K562 (cell line): ENCODE measurements at regions not wholly inside any gene's neighbourhood (a gene's known extent, or its start where the extent isn't known, plus 50 kb on each side); places are given as distances from the start of the nearest gene placed in this dataset.

Source experiments
- ATAC-seq: fragments of 200-7000 bp; cut with Tn5 transposase; 3 replicates; pipeline ENCODE4 v1.9.1; 2020; ENCODE audit warnings: moderate library complexity
- BruUV-seq: library from RNA; stranded (reverse); fragments of 400-500 nt; replicated peaks from 2 replicates; lab custom pipeline; 2021; lab: Mats Ljungman, UMichigan
- CTCF ChIA-PET: fragments of 300-600 bp; formaldehyde crosslinking; extraction: SDS; loops from one replicate; lab custom pipeline; 2021; ENCODE audit warnings: low intra/inter-chr PET ratio; lab: Yijun Ruan, JAX
- POLR2A ChIA-PET: fragments of 300-600, 350-650 bp; sonication (Branson Sonifier 250); formaldehyde crosslinking; extraction: SDS; loops from one replicate; lab custom pipeline; 2021; ENCODE audit warnings: antibody characterized with exemption, inconsistent platforms; lab: Yijun Ruan, JAX
- DNase-seq, 4 experiments: peaks; one replicate each; pipeline versions ENCODE4 v3.0.0 to v3.0.0-alpha.2; 2011 to 2018; ENCODE audit warnings: low spot score in 3 of 4, mixed read lengths in 3 of 4; ENCODE audit errors: extremely low read depth in 1 of 4
- FAIRE-seq: peaks from 2 replicates; lab custom pipeline; 2011; peaks lifted over from hg19 to GRCh38; lab: Jason Lieb, UNC
- H2AFZ ChIP-seq: 2 replicates; pipeline ENCODE4 v1.6.0; 2011; ENCODE audit warnings: low read depth, low read length, control low read depth, inconsistent platforms
- H3K27ac ChIP-seq: fragments of 200-600 bp; 3 replicates; pipeline ENCODE4 v1.8.0; 2011; ENCODE audit warnings: low read depth, mild to moderate bottlenecking, control low read depth, inconsistent platforms, low read length, moderate library complexity, mixed read lengths; ENCODE audit errors: extremely low read depth
- H3K27me3 ChIP-seq, 2 experiments: fragments of 300-600 bp in 1 of 2; 2 replicates in 1 of 2; 3 replicates in 1 of 2; pipeline versions ENCODE4 v1.6.0 to v1.8.0; 2011; ENCODE audit warnings: inconsistent platforms in 2 of 2, low read length in 2 of 2, mild to moderate bottlenecking in 1 of 2, mixed read lengths in 1 of 2, moderate library complexity in 1 of 2; ENCODE audit not compliant: control insufficient read depth in 2 of 2, insufficient read depth in 2 of 2
- H3K36me3 ChIP-seq: fragments of 300-600 bp; 3 replicates; pipeline ENCODE4 v1.8.0; 2011; ENCODE audit warnings: mild to moderate bottlenecking, low read length, inconsistent platforms; ENCODE audit not compliant: control insufficient read depth, insufficient read depth
- H3K4me1 ChIP-seq, 2 experiments: fragments of 200-600 bp in 1 of 2; replicated peaks in 1 of 2; 2 replicates in 1 of 2; 3 replicates in 1 of 2; pipeline versions ENCODE4 v1.5.1 to v1.8.0; 2011; ENCODE audit warnings: inconsistent platforms in 2 of 2, low read length in 2 of 2, mild to moderate bottlenecking in 1 of 2, mixed read lengths in 1 of 2, moderate library complexity in 1 of 2; ENCODE audit not compliant: control insufficient read depth in 2 of 2, insufficient read depth in 2 of 2
- H3K4me2 ChIP-seq: 2 replicates; pipeline ENCODE4 v1.6.1; 2011; ENCODE audit warnings: low read length, control low read depth, inconsistent platforms, mixed read lengths; ENCODE audit not compliant: insufficient read depth
- H3K4me3 ChIP-seq: fragments of 200-600 bp; sonication (generic), shearing (Covaris generic); 2 replicates; pipeline ENCODE4 v1.5.1; 2016; ENCODE audit warnings: control low read depth, inconsistent platforms
- H3K79me2 ChIP-seq: fragments of 200-600 bp; 3 replicates; pipeline ENCODE4 v1.8.0; 2011; ENCODE audit warnings: low read length, inconsistent platforms; ENCODE audit not compliant: control insufficient read depth, insufficient read depth
- H3K9ac ChIP-seq, 2 experiments: 2 replicates each; pipeline versions ENCODE4 v1.6.0 to v1.6.1; 2011; ENCODE audit warnings: low read depth in 2 of 2, low read length in 2 of 2, control low read depth in 1 of 2, inconsistent platforms in 1 of 2, mild to moderate bottlenecking in 1 of 2, mixed read lengths in 1 of 2; ENCODE audit not compliant: insufficient read depth in 1 of 2
- H3K9me1 ChIP-seq: one replicate; pipeline ENCODE4 v1.6.0; 2011; ENCODE audit warnings: inconsistent platforms, mild to moderate bottlenecking, low read length, moderate library complexity; ENCODE audit not compliant: control insufficient read depth, insufficient read depth
- H3K9me3 ChIP-seq: replicated peaks from 2 replicates; pipeline ENCODE4 v1.5.1; 2011; ENCODE audit warnings: low read depth, low read length, inconsistent platforms; ENCODE audit not compliant: control insufficient read depth, insufficient read depth
- H4K20me1 ChIP-seq: replicated peaks from 2 replicates; pipeline ENCODE4 v1.6.1; 2011; ENCODE audit warnings: low read length, inconsistent platforms, mixed read lengths; ENCODE audit not compliant: control insufficient read depth, insufficient read depth
- EP400 ChIP-seq: fragments of 450-650 bp; IDR thresholded peaks from 2 replicates; pipeline ENCODE4 v1.6.1; 2017; ENCODE audit warnings: antibody characterized with exemption, mild to moderate bottlenecking, moderate library complexity
- HLTF ChIP-seq: fragments of 450-650 bp; IDR thresholded peaks from 2 replicates; pipeline ENCODE4 v1.6.1; 2016
- NR2C2 ChIP-seq, 2 experiments: fragments of 200-800 bp in 1 of 2; sonication (Bioruptor generic) in 1 of 2; sonication (generic) in 1 of 2; formaldehyde crosslinking in 1 of 2; IDR thresholded peaks; 2 replicates each; pipeline versions ENCODE4 v1.6.1 to v1.8.0; 2016 to 2022; ENCODE audit warnings: mild to moderate bottlenecking in 1 of 2, missing compliant biosample characterization in 1 of 2, missing genetic modification characterization in 1 of 2, missing genetic modification reagents in 1 of 2
- SREBF2 ChIP-seq: sonication (generic); formaldehyde crosslinking; IDR thresholded peaks from 2 replicates; pipeline ENCODE4 v1.4.0; 2020; ENCODE audit warnings: mild to moderate bottlenecking, missing genetic modification reagents
- ZNF583 ChIP-seq: fragments of 250-450 bp; sonication (Bioruptor Pico); IDR thresholded peaks from 2 replicates; pipeline ENCODE4 v1.4.0; 2020
- WGBS: fragments of 100-300 bp; shearing (Covaris generic); methylation state at CpG from one replicate; pipeline ENCODE4 v1.1.6; 2016; ENCODE audit warnings: low coverage, mixed read lengths; ENCODE audit not compliant: insufficient coverage; ENCODE audit errors: missing lambda C conversion rate; 5-methylcytosine and 5-hydroxymethylcytosine counted together
- in situ Hi-C: fragments of 300-500 bp; cut with MboI; formaldehyde crosslinking; loops from 4 replicates; pipeline ENCODE4 v1.15.0; 2018; ENCODE audit warnings: inconsistent platforms, mixed read lengths
- intact Hi-C: fragments of 100-400 bp; cut with micrococcal nuclease; formaldehyde crosslinking; loops from 2 replicates; pipeline ENCODE4 v1.14.2; 2022
- TF ChIP-seq, protein P1 (sequence below): sonication (generic); formaldehyde crosslinking; IDR thresholded peaks from 2 replicates; pipeline ENCODE4 v1.8.1; 2022; ENCODE audit warnings: missing genetic modification reagents
- TF ChIP-seq, protein P2 (sequence below): fragments of 450-650 bp; IDR thresholded peaks from 2 replicates; pipeline ENCODE4 v1.6.1; 2016; ENCODE audit warnings: low read depth, mild to moderate bottlenecking, moderate library complexity

DNA sequence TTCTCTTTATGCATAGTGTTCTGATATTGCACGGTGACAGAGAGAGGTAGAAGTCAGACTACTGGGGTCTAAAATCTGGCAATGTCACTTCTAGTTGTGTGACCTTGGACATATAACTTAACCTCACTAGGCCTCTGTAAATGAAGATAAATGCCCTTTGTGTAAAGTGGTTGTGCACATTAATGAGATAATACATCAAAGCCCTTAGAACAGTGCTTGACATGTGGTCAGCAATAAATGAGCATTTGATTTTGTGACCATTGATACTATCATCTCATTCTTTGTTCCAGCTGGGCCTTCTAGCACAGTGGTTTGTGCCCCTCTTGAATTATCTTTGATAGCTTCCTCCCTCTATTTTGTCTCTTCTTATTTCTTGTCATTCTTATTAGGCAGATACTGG, 74.1 kb upstream of the C10orf90 start:
- no TSS peak for BruUV-seq
- no peaks in the 10 kb centered on the region for H3K9me1 ChIP-seq
- H2AFZ ChIP-seq = no peak overlapping the region
- H3K36me3 ChIP-seq = no peaks in the 10 kb centered on the region
- no peak overlapping the region for H3K4me3 ChIP-seq
- CTCF ChIA-PET = no interaction called here
- no peak for ATAC-seq
- TF ChIP-seq NR2C2 (CRISPR knock-in tag; IDR thresholded peaks at IDR 0.05) (no peak), NR2C2 (tag; IDR thresholded peaks at IDR 0.05) (no peak), HLTF (no peak), EP400 (no peak), SREBF2 (CRISPR knock-in tag) (no peak), ZNF583 (CRISPR knock-in tag) (no peak)
- TF ChIP-seq, protein P1, sequence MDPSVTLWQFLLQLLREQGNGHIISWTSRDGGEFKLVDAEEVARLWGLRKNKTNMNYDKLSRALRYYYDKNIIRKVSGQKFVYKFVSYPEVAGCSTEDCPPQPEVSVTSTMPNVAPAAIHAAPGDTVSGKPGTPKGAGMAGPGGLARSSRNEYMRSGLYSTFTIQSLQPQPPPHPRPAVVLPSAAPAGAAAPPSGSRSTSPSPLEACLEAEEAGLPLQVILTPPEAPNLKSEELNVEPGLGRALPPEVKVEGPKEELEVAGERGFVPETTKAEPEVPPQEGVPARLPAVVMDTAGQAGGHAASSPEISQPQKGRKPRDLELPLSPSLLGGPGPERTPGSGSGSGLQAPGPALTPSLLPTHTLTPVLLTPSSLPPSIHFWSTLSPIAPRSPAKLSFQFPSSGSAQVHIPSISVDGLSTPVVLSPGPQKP (CRISPR knock-in tag) = no peak
- TF ChIP-seq, protein P2, sequence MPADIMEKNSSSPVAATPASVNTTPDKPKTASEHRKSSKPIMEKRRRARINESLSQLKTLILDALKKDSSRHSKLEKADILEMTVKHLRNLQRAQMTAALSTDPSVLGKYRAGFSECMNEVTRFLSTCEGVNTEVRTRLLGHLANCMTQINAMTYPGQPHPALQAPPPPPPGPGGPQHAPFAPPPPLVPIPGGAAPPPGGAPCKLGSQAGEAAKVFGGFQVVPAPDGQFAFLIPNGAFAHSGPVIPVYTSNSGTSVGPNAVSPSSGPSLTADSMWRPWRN = no peak
- TF ChIP-seq, all 486 proteins: peak for 0
- intact Hi-C loops = loop anchor here (10.0 kb wide), 2 partner anchors 580 to 760 kb away; no protein-coding TSS in a partner anchor
- Histone ChIP-seq H3K27me3 (no peaks in the 10 kb centered on the region), H3K9ac (no peak overlapping the region), H3K27ac (no peak overlapping the region), H3K79me2 (no peaks in the 10 kb centered on the region), H3K4me1 (no peaks in the 10 kb centered on the region), H3K9me3 (no peaks in the 10 kb centered on the region), H4K20me1 (no peaks in the 10 kb centered on the region; the same call in 1 of the 2 replicates), H3K4me2 (no peak overlapping the region)
- in situ Hi-C loops = no loop called here
- WGBS = 0% methylated on average over 1 of the region's 1 CpG
- DNase-seq = no peak
- POLR2A ChIA-PET = no interaction called here
- FAIRE-seq = no peak
